ENCODE measurements at regions not wholly inside any gene's neighbourhood (a gene's known extent, or its start where the extent isn't known, plus 50 kb on each side); places are given as distances from the start of the nearest gene placed in this dataset.

GRCh38 chr4:140304346-140304745, 69.1 kb upstream of the SCOC start:
- TF ChIP-seq CTCF (IDR thresholded peaks at IDR 0.05) (no peak), POLR2A (IDR thresholded peaks at IDR 0.05) (no peak), POLR2AphosphoS5 (IDR thresholded peaks at IDR 0.05) (no peak), EP300 (IDR thresholded peaks at IDR 0.05) (no peak)
